Right lobe of liver (tissue), 6 donors: ENCODE measurements at regions not wholly inside any gene's neighbourhood (a gene's known extent, or its start where the extent isn't known, plus 50 kb on each side); places are given as distances from the start of the nearest gene placed in this dataset.

ENCODE experiments used
- ATAC-seq, 4 donors: fragments of 200-7000 bp; cut with Tn5 transposase; one replicate each; pipeline ENCODE4 v1.9.1; 2020; ENCODE audit warnings: mild to moderate bottlenecking in 4 of 4, moderate library complexity in 4 of 4
- DNase-seq, 3 donors: peaks; one replicate each; pipeline ENCODE4 v3.0.0-alpha.2; 2020
- H3K27ac ChIP-seq, 3 donors: fragments of 200-600 bp; one replicate each; pipeline ENCODE4 v1.8.0; 2022
- H3K27me3 ChIP-seq, 2 donors: fragments of 200-600 bp; one replicate each; pipeline ENCODE4 v1.8.0; 2022
- H3K36me3 ChIP-seq, 4 donors: fragments of 200-600 bp; sonication (generic) in 1 of 4; one replicate each; pipeline versions ENCODE4 v1.5.1 to v1.8.0; 2017 to 2022; ENCODE audit warnings: control low read depth in 1 of 4
- H3K4me1 ChIP-seq, 4 donors: fragments of 200-600 bp; sonication (generic) in 1 of 4; one replicate each; pipeline versions ENCODE4 v1.5.1 to v1.8.0; 2017 to 2022; ENCODE audit warnings: control low read depth in 1 of 4
- H3K4me3 ChIP-seq, 3 donors: fragments of 200-600 bp; one replicate each; pipeline ENCODE4 v1.8.0; 2022
- H3K9me3 ChIP-seq, 4 donors: fragments of 200-600 bp; sonication (generic) in 1 of 4; one replicate each; pipeline versions ENCODE4 v1.5.1 to v1.8.0; 2017 to 2022; ENCODE audit warnings: control low read depth in 1 of 4
- POLR2A ChIP-seq: fragments of 450-650 bp; IDR thresholded peaks from one replicate; pipeline ENCODE4 v1.6.1; 2017; ENCODE audit warnings: antibody characterized with exemption, mild to moderate bottlenecking
- WGBS: methylation state at CpG from one replicate; pipeline ENCODE4 v1.1.6; 2018; ENCODE audit warnings: low coverage, low lambda C conversion rate; ENCODE audit not compliant: insufficient coverage; ENCODE audit errors: missing lambda C conversion rate; 5-methylcytosine and 5-hydroxymethylcytosine counted together
- intact Hi-C, 2 donors: fragments of 100-400 bp; cut with DNase I; formaldehyde crosslinking; loops; one replicate each; pipeline versions ENCODE4 v1.11.2 to v1.14.1; 2022
- TF ChIP-seq, protein P1 (sequence below), 4 donors: fragments of 200-600 bp in 3 of 4; fragments of 450-650 bp in 1 of 4; IDR thresholded peaks; one replicate each; pipeline versions ENCODE4 v1.5.1 to v1.8.0; 2016 to 2022; ENCODE audit warnings: antibody characterized with exemption in 4 of 4, mild to moderate bottlenecking in 2 of 4
- donor health status: DM: no; HTN: yes; CAD: no.
- donor health status: DM: no; HTN: no; CAD: no.
- donor health status: DM: no; HTN: no; CAD: no.
- donor health status: DM: no; HTN: yes; CAD: no.
- donor health status: DM: no; HTN: yes; CAD: no.

DNA sequence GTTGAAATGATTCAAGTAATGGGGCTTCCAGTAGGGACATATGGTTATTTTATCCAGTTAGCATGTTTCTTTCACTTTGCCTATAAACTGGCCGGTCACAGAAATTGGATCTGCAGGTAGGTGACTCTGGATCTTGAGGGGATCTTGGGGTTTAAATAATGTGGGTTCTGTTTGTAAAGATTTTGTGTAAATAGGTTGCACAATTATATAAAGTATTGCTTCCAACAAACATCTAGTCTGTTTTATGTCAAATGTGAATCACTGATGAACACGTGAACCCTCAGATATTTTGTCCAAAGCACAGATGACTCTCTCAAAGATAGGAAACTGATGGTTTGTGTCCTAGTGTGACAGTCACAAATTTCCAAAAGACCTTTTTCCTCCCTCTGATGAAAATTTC is 98.4 kb downstream of the ZIC5 start:
- Histone ChIP-seq H3K27me3 (no peaks in the 10 kb centered on the region), H3K36me3 (no peaks in the 10 kb centered on the region), H3K27ac (no peak overlapping the region), H3K4me1 (no peaks in the 10 kb centered on the region), H3K9me3 (no peaks in the 10 kb centered on the region), H3K4me3 (no peak overlapping the region)
- 83% methylated on average over 2 of the region's 2 CpGs for WGBS
- no peak for TF ChIP-seq POLR2A
- TF ChIP-seq, protein P1, sequence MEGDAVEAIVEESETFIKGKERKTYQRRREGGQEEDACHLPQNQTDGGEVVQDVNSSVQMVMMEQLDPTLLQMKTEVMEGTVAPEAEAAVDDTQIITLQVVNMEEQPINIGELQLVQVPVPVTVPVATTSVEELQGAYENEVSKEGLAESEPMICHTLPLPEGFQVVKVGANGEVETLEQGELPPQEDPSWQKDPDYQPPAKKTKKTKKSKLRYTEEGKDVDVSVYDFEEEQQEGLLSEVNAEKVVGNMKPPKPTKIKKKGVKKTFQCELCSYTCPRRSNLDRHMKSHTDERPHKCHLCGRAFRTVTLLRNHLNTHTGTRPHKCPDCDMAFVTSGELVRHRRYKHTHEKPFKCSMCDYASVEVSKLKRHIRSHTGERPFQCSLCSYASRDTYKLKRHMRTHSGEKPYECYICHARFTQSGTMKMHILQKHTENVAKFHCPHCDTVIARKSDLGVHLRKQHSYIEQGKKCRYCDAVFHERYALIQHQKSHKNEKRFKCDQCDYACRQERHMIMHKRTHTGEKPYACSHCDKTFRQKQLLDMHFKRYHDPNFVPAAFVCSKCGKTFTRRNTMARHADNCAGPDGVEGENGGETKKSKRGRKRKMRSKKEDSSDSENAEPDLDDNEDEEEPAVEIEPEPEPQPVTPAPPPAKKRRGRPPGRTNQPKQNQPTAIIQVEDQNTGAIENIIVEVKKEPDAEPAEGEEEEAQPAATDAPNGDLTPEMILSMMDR (IDR thresholded peaks at IDR 0.05): no peak
- DNase-seq (no peak), ATAC-seq (no peak)
- intact Hi-C loops: no loop called here

GRCh38 chr13:99871249-99871898 is 100.2 kb downstream of the ZIC5 start:
- no peak overlapping the region for H3K4me3 ChIP-seq
- H3K9me3 ChIP-seq: no peaks in the 10 kb centered on the region
- no peaks in the 10 kb centered on the region for H3K27me3 ChIP-seq
- intact Hi-C loops: no loop called here
- 65% methylated on average over 6 of the region's 6 CpGs for WGBS
- DNase-seq: no peak
- H3K4me1 ChIP-seq: no peaks in the 10 kb centered on the region
- H3K36me3 ChIP-seq: no peaks in the 10 kb centered on the region
- TF ChIP-seq, protein P1 (IDR thresholded peaks at IDR 0.05): no peak
- no peak for TF ChIP-seq POLR2A
- ATAC-seq: no peak
- H3K27ac ChIP-seq: no peak overlapping the region

- no peak for TF ChIP-seq POLR2A
- TF ChIP-seq, protein P1 (IDR thresholded peaks at IDR 0.05): no peak
- ATAC-seq (no peak), DNase-seq (no peak)
- no peaks in the 10 kb centered on the region for H3K36me3 ChIP-seq
- WGBS: 93% methylated on average over 6 of the region's 6 CpGs
- no peaks in the 10 kb centered on the region for H3K27me3 ChIP-seq
- no peak overlapping the region for H3K4me3 ChIP-seq
- no peaks in the 10 kb centered on the region for H3K9me3 ChIP-seq
- H3K27ac ChIP-seq: no peak overlapping the region
- no peaks in the 10 kb centered on the region for H3K4me1 ChIP-seq
- intact Hi-C loops: no loop called here
Measured at GRCh38 chr13:99870541-99870940, 101.0 kb downstream of the ZIC5 start.

DNA sequence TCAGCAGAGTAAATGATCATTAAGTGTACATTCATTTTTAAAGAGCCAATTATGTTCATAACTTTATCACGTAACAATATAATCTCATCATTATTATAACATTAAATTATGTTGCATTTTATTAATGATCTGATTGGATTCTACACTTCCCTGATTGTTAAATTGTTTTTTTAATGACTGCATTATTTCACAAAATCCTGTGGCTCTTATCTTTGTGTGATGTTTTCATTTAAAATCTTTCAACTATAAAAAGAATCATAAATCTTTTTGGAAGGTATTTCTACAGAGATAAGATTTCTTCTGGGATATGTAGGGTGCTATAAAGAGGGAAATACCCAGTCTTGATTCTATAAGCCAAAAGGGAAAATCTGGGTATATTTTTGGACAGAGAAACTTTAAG is 101.7 kb downstream of the ZIC5 start:
- H3K36me3 ChIP-seq: no peaks in the 10 kb centered on the region
- H3K27ac ChIP-seq: no peak overlapping the region
- ATAC-seq: no peak
- no peaks in the 10 kb centered on the region for H3K27me3 ChIP-seq
- TF ChIP-seq POLR2A: no peak
- TF ChIP-seq, protein P1 (IDR thresholded peaks at IDR 0.05): no peak
- H3K9me3 ChIP-seq: no peaks in the 10 kb centered on the region
- WGBS: 88% methylated on average over 1 of the region's 1 CpG
- intact Hi-C loops: no loop called here
- DNase-seq: no peak
- H3K4me1 ChIP-seq: no peaks in the 10 kb centered on the region
- H3K4me3 ChIP-seq: no peak overlapping the region

GRCh38 chr13:99868767-99869166 is 102.8 kb downstream of the ZIC5 start:
- Histone ChIP-seq H3K4me3 (no peak overlapping the region), H3K27ac (no peak overlapping the region), H3K36me3 (no peaks in the 10 kb centered on the region), H3K9me3 (no peaks in the 10 kb centered on the region), H3K4me1 (no peaks in the 10 kb centered on the region), H3K27me3 (no peaks in the 10 kb centered on the region)
- no peak for TF ChIP-seq POLR2A
- TF ChIP-seq, protein P1 (IDR thresholded peaks at IDR 0.05): no peak
- DNase-seq (no peak), ATAC-seq (no peak)
- intact Hi-C loops: no loop called here
- WGBS: 74% methylated on average over 3 of the region's 3 CpGs
